HepG2 (cell line): ENCODE measurements at regions not wholly inside any gene's neighbourhood (a gene's known extent, or its start where the extent isn't known, plus 50 kb on each side); places are given as distances from the start of the nearest gene placed in this dataset.

Source experiments
- ATAC-seq: fragments of 200-7000 bp; cut with Tn5 transposase; 3 replicates; pipeline ENCODE4 v1.9.1; 2020; ENCODE audit warnings: mild to moderate bottlenecking, moderate library complexity
- BruUV-seq: library from RNA; stranded (reverse); fragments of 400-500 nt; replicated peaks from 2 replicates; lab custom pipeline; 2021; lab: Mats Ljungman, UMichigan
- CTCF ChIA-PET: fragments of 300-600 bp; formaldehyde crosslinking; extraction: SDS; loops from one replicate; lab custom pipeline; 2021; ENCODE audit warnings: low total read pairs, inconsistent platforms, low intra/inter-chr PET ratio; lab: Yijun Ruan, JAX
- POLR2A ChIA-PET: fragments of 350-600 bp; sonication (Branson Sonifier 250); formaldehyde crosslinking; loops from one replicate; lab custom pipeline; 2020; ENCODE audit warnings: antibody characterized with exemption, inconsistent platforms; lab: Yijun Ruan, JAX
- DNase-seq: peaks from one replicate; pipeline ENCODE4 v3.0.0-alpha.2; 2015; ENCODE audit warnings: low spot score
- FAIRE-seq: peaks from 3 replicates; lab custom pipeline; 2011; peaks lifted over from hg19 to GRCh38; lab: Jason Lieb, UNC
- H2AFZ ChIP-seq: one replicate; pipeline ENCODE4 v1.6.1; 2011; ENCODE audit warnings: low read length, inconsistent platforms
- H3K27ac ChIP-seq: fragments of 300-600 bp; 3 replicates; pipeline ENCODE4 v1.8.0; 2011; ENCODE audit warnings: mixed run types, mild to moderate bottlenecking, mixed read lengths, low read length, inconsistent platforms; ENCODE audit not compliant: insufficient read depth; ENCODE audit errors: extremely low read length
- H3K27me3 ChIP-seq, 2 experiments: fragments of 200-600 bp in 1 of 2; 2 replicates in 1 of 2; 3 replicates in 1 of 2; pipeline versions ENCODE4 v1.6.0 to v1.8.0; 2011; ENCODE audit warnings: low read length in 2 of 2, mild to moderate bottlenecking in 2 of 2, moderate library complexity in 2 of 2, inconsistent platforms in 1 of 2; ENCODE audit not compliant: insufficient read depth in 2 of 2, control insufficient read depth in 1 of 2
- H3K36me3 ChIP-seq, 2 experiments: fragments of 200-600 bp in 1 of 2; replicated peaks in 1 of 2; 2 replicates in 1 of 2; 3 replicates in 1 of 2; pipeline versions ENCODE4 v1.5.1 to v1.8.0; 2011; ENCODE audit warnings: low read length in 2 of 2, inconsistent platforms in 1 of 2; ENCODE audit not compliant: insufficient read depth in 2 of 2, control insufficient read depth in 1 of 2
- H3K4me1 ChIP-seq: 2 replicates; pipeline ENCODE4 v1.5.1; 2012; ENCODE audit warnings: low read length, inconsistent platforms; ENCODE audit not compliant: insufficient read depth
- H3K4me2 ChIP-seq: 2 replicates; pipeline ENCODE4 v1.6.0; 2011; ENCODE audit warnings: low read depth, low read length, inconsistent platforms
- H3K4me3 ChIP-seq, 3 experiments: fragments of 200-600 bp in 1 of 3; sonication (generic), shearing (Covaris generic) in 1 of 3; replicated peaks in 1 of 3; 2 replicates each; pipeline ENCODE4 v1.5.1; 2011 to 2016; ENCODE audit warnings: low read length in 3 of 3, inconsistent platforms in 2 of 3, low read depth in 2 of 3, mild to moderate bottlenecking in 2 of 3, control low read depth in 1 of 3, mixed read lengths in 1 of 3; ENCODE audit not compliant: insufficient read depth in 1 of 3
- H3K79me2 ChIP-seq: one replicate; pipeline ENCODE4 v1.6.1; 2011; ENCODE audit warnings: low read length, inconsistent platforms; ENCODE audit not compliant: insufficient read depth
- H3K9ac ChIP-seq: 2 replicates; pipeline ENCODE4 v1.6.0; 2011; ENCODE audit warnings: mild to moderate bottlenecking, low read depth, low read length, inconsistent platforms; ENCODE audit not compliant: insufficient read depth
- H3K9me3 ChIP-seq: 2 replicates; pipeline ENCODE4 v1.5.1; 2012; ENCODE audit warnings: mild to moderate bottlenecking, low read length
- H4K20me1 ChIP-seq: 2 replicates; pipeline ENCODE4 v1.6.0; 2011; ENCODE audit warnings: inconsistent platforms, mild to moderate bottlenecking, low read length, moderate library complexity; ENCODE audit not compliant: insufficient read depth
- NR2F6 ChIP-seq, 2 experiments: IDR thresholded peaks; 2 replicates each; pipeline ENCODE4 v1.6.1; 2016; ENCODE audit warnings: antibody characterized with exemption in 1 of 2, mild to moderate bottlenecking in 1 of 2
- TRIM22 ChIP-seq: fragments of 450-650 bp; IDR thresholded peaks from 2 replicates; pipeline ENCODE4 v1.6.1; 2017
- ZBTB40 ChIP-seq, 2 experiments: fragments of 450-650 bp in 1 of 2; sonication (generic) in 1 of 2; formaldehyde crosslinking in 1 of 2; IDR thresholded peaks; 2 replicates each; pipeline versions ENCODE4 v1.6.1 to v1.8.0; 2016 to 2022; ENCODE audit warnings: antibody characterized with exemption in 1 of 2, mild to moderate bottlenecking in 1 of 2, missing genetic modification reagents in 1 of 2
- WGBS: methylation state at CpG from one replicate; pipeline ENCODE4 v1.1.6; 2017; ENCODE audit warnings: low lambda C conversion rate; 5-methylcytosine and 5-hydroxymethylcytosine counted together
- in situ Hi-C: cut with HindIII; loops from 2 replicates; pipeline ENCODE4 v1.10.0; 2017; ENCODE audit warnings: low pct_unique_long_range_greater_than_20kb; ENCODE audit not compliant: extremely low pct_ligation_motif_present
- intact Hi-C: fragments of 100-400 bp; cut with micrococcal nuclease; formaldehyde crosslinking; loops from one replicate; pipeline ENCODE4 v1.10.0; 2022; ENCODE audit not compliant: unreplicated experiment

GRCh38 chr9:124132671-124133147 lies 121.1 kb downstream of the LHX2 start:
- Histone ChIP-seq H3K4me2 (no peak overlapping the region), H4K20me1 (no peaks in the 10 kb centered on the region), H3K27me3 (peaks cover 5 to 21% of the 10 kb centered on the region in 2 experiments; a peak in 2 of 5 replicates), H3K4me1 (peaks cover 22% of the 10 kb centered on the region), H3K4me3 (no peak overlapping the region), H3K27ac (no peak overlapping the region), H3K9me3 (no peaks in the 10 kb centered on the region), H2AFZ (no peak overlapping the region), H3K79me2 (no peaks in the 10 kb centered on the region), H3K36me3 (no peaks in the 10 kb centered on the region), H3K9ac (no peak overlapping the region)
- intact Hi-C loops: loop anchor here (1.0 to 10.0 kb wide), 4 partner anchors 125 to 260 kb away; partner anchors contain the start of gene NEK6
- no TSS peak for BruUV-seq
- TF ChIP-seq TRIM22: no peak
- TF ChIP-seq NR2F6 (IDR thresholded peaks at IDR 0.05): no peak
- no peak for TF ChIP-seq NR2F6 (CRISPR knock-in tag; IDR thresholded peaks at IDR 0.05)
- no peak for TF ChIP-seq ZBTB40 (IDR thresholded peaks at IDR 0.05)
- no peak for TF ChIP-seq ZBTB40 (CRISPR knock-in tag; IDR thresholded peaks at IDR 0.05)
- ATAC-seq (no peak), FAIRE-seq (no peak), DNase-seq (no peak)
- ChIA-PET POLR2A (no interaction called here), CTCF (interaction anchor here (3.1 kb wide), 1 partner anchor 187 kb away, joined by 18 read pairs; no protein-coding TSS in a partner anchor)
- in situ Hi-C loops: no loop called here
- WGBS: 43% methylated on average over 10 of the region's 10 CpGs
